ENCODE measurements at regions not wholly inside any gene's neighbourhood (a gene's known extent, or its start where the extent isn't known, plus 50 kb on each side); places are given as distances from the start of the nearest gene placed in this dataset.
"Not testable (repeated sequence)": the region's sequence is repeated elsewhere in the genome, so short reads cannot be mapped to it uniquely, and the experiment has no call there.

GRCh38 chr12:126218697-126219096 is 1153.5 kb downstream of the AACS start:
- no peak for DNase-seq

DNA sequence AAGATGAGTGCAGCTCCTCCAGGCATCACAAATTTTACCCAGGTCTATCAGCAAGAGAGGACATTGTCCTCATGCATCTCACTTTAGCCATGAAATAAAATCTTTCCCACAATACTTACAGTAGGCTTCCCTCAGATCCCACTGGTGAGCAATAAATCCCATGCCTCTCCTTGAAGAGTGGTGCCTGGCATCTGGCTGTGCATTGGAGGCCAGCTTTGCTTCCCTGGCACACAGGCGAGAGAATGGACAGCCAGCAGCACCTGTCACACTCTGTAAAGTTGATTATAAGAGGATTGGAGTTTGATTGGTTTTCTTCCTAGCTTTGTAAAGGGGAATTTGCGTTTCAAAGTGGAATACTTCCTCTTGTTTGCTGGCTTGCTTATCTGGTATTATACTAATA is 1153.9 kb downstream of the AACS start:
- no peak for DNase-seq

DNA sequence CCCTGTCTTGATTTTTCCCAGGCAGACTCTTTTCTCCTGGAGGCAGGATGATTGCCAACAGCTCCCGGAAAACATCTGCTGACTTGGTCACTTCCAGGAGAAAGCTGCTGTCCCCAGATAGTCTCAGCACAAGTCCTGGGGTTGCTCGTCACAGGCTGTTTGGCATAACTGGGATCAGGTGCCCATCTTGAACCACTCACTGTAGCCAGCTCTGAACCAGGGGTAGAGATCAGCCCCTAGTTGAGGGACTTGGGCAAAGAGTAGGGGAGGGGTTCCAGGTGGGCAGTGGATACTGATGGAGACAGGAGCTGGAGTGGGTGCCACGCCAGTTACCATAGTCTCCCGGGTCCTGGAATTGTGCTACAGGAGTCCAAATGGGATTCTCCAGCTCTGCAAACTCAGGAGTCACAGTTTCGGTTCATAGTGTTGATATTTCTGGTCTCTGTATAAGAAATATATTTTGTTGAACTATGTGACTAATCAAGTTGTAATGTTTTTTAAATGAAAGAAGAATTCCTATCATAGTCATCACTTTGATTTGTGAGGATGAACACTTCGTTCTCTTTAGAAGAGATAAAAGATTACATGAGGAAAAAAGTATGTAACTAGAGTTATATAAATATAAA is 1154.5 kb downstream of the AACS start:
- DNase-seq, result no peak

DNA sequence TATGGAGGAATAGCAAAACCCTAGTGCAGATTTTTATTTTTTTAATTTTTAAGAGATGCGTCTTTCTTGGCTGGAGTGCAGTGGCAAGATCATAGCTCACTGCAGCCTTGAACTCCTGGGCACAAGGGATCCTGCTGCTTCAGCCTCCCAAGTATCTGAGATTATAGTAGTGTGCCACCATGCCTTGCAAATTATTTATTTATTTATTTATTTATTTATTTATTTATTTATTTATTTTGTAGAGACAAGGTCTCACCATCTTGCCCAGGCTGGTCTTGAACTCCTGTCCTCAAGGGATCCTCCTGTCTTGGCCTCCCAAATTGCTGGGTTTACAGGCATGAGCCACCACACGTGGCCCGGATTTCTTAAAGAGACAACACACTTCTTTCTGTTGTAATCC is 1158.8 kb downstream of the AACS start:
- DNase-seq, result no peak

DNA sequence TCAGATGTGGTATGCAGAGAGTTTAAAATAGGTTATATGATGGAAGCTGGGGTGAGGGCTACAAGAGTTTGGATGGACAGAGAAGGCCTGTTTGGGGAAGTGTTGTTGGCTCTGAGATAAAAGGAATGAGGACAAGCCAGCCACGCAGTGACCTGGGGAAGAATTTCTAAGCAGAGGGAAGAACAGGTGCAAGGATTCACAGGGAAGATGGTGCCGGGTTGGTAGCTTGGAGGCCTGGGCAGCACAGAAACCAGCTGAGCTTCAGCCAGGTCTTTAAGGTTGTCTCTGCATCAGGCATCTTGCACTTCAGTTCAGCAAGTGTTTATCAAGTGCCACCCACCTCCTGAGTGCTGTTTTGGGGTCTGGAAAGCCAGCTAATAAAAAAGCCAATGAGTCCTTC is 1163.7 kb downstream of the AACS start:
- no peak for DNase-seq

DNA sequence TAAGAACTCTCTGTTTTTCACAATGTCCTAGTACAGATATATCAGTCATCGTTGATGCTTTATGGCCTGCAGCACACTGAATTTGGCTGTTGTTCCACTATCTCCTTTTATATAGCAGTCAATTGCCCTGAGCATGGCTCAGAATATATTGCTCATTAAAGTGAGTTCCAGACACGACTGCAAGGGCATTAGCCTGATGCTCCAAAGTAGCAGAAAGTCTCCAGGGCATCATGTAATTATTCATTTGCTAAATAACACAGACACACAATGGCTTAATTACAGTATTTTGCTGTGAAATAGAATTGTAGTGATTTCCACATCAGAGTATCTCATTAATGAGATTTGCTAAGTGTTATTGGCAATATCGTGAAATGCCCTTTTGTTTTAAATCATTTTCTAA is 1167.5 kb downstream of the AACS start:
- DNase-seq, result no peak

DNA sequence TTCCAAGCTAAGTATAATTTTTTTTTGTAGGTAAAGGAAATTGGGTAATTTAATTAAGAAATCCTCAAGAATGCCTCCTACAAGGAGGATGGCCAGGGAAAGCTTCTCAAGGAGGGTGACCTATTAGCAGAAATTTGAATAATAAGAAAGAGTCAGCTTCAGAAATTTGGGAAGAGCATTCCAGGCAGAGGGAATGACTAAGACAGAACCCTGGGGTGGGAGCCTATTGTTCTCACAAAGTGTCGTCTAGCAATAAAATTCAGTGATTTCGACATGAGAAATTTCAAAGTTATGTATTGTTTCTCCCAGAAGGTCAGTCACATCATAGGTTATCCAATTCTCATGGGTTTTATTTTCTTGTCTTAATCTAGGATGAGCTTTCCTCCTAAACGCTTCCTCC is 1168.4 kb downstream of the AACS start:
- DNase-seq, result no peak

DNA sequence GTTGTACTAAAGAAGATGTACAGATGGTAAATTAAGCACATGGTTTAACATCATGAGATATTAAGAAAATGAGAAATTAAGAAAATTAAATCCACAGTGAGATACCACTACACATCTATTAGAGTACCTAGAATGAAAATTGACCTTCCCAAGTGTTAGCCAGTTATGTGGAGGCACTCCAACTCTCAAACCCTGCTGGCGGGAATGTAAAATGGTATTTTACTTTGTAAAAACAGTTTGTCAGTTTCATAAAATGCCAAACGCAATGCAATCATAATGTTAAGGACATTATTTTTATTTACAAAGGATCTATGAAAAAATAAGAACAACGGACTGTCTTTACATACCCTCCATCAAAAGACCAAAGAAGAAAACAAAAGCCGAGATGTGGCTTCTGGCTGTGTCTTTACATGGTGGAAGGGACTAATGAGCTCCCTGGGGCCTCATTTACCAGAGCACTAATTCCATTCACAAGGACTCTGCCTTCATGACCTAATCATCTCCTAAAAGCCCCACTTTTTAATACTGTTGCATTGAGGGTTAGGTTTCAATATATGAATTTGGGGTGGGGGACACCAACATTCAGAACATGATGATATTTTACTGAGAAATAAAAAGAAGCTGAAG is 1178.7 kb downstream of the AACS start:
- DNase-seq, result no peak

DNA sequence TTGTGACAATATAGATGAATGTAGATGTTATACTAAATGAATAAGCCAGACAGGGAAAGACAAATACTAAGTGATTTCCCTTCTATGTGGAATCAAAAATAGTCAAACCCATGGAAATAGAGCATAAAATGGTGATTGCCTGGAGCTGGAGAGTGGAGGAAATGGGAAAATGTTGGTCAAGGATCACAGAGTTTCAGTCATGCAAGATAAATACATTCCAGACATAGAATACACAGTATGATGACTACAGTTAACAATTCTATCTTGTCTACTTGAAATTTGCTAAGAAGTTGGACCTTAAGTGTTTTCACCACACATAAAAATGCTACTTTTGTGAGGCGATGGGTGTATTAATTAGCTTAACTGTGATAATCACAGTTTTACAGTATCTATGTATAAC is 1182.7 kb downstream of the AACS start:
- DNase-seq, result no peak

DNA sequence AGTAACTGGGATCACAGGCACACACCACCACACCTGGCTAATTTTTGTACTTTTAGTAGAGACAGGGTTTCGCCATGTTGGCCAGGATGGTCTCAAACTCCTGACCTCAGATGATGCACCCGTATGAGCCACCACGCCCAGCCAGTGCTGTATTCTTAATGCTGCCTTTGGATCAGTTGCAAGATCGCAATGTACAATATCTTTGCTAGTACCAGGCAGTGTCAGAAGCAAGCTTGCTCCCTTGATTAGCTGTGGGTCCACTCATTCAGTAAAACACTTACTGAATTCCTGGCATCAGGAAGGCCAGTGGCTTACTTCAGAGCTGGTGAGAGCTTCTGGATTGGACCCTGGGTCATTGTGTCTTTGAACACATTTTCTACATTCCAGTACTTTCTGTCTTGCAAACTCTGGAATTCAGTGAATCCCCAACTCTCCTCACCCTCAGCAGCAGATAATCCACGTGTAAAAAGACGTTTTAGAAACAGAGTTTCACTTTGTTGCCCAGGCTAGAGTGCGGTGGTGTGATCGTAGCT is 1183.7 kb downstream of the AACS start:
- no peak for DNase-seq

- no peak for DNase-seq
These were observed 1193.0 kb downstream of the AACS start for GRCh38 chr12:126258190-126258589.

- DNase-seq, result no peak
These were observed 1197.6 kb downstream of the AACS start for GRCh38 chr12:126262829-126263228.

DNA sequence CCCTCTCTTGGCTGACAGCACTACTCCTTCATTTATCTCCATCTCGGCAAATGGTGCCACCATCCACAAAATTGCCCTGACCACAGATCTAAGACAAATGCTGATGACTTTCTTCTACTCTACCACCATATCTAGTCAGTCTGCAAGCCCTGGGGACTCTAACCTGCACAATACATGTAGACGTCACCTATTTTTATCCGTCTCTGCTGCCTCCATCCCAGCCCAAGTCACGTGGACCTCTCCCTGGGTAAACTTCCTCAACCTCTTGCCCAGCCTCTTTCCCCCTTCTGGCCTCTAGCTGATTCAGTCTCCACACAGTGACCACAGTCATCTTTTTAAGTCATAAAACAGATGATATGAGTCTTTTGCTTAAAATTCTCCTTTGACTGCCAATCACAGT is 1203.0 kb downstream of the AACS start:
- no peak for DNase-seq

DNA sequence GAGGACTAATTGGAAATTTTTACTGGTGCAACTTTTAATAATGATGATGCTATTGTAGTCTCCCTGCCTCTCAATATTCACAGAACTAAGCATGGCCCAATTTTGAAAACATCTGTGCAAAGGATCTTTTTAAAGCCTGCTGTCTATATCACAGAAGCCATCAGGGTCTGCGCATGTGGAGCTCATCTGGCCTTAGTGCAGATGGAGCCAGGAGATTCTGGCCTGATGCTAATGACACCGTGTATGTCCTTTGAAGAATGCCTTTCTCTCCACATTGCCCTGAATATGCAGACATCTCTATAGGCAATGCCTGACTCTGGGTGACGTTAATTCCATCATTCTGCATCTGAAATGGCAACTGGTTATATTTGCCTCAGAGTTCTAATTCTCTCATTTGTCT is 1205.9 kb downstream of the AACS start:
- DNase-seq, result no peak

DNA sequence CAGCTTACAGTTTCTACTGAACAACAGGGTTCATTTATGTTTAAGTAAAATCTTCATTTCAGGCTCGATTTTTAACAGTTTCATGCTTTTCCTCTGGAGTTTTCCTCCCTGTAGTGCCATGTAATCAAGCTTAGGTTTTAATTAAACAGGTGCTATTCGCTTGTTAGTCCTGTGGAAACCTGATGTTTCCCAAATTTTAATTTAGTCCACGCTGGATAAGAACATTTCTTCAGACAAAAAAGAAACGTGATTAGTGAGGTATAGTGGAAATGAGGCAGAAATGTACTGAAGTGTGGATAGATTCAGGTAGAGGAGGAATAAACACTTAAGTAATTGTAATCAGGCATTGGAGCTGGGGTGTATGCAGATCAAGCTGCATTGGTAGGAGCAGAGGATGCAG is 1217.5 kb downstream of the AACS start:
- DNase-seq, result no peak

DNA sequence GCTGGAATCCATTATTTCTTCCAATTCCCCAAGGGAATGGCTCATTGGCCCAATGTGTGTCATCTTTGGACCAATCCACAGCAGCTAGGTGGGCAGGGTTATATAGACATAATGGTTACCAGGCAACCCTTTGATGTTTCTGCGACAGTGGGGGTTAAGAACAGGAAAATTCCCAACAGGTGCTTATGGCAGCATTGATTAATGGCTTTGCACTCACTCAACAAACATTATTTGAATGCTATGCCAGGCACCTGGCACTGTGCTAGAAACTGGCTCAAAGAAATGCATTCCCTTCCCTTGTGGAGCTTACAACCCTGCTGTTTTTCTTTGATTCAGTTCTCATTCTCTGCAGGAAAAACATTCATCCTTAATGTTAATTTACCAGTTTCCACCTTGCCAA is 1221.0 kb downstream of the AACS start:
- DNase-seq, result peak; percentile 93

DNA sequence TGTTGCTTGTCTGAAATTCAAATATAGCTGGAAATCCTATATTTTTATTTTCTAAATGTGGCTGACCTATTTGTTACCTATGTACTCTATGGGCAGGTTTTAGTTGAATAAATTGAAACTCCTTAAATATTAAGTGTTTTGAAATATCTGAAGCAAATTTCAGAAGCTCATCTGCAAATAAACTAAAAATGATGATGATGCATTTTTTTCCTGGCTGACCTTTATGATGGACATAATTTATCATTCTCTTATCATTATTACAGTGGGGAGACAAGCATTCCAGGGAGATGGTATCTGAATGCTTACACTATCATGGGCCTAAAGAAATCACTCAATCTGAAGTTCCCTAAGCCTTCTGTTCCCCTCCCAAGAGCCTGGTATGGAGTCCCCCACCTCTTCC is 1225.2 kb downstream of the AACS start:
- no peak for DNase-seq

DNA sequence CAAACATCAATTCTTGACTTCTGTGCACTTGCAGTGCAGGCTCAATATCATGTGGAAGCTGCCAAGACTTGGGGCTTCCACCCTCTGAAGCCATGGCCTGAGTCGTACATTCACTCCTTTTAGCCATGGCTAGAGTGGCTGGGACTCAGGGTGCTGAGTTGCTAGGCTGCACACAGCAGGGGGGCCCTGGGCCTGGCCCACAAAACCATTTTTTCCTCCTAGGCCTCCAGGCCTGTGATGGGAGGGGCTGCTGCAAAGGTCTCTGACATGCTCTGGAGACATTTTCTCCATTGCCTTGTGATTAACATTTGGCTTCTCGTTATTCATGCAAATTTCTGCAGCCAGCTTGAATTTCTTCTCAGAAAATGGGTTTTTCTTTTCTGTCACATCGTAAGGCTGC is 1226.8 kb downstream of the AACS start:
- DNase-seq, result not testable (repeated sequence)

GRCh38 chr12:126295652-126296051 is 1230.4 kb downstream of the AACS start:
- no peak for DNase-seq

DNA sequence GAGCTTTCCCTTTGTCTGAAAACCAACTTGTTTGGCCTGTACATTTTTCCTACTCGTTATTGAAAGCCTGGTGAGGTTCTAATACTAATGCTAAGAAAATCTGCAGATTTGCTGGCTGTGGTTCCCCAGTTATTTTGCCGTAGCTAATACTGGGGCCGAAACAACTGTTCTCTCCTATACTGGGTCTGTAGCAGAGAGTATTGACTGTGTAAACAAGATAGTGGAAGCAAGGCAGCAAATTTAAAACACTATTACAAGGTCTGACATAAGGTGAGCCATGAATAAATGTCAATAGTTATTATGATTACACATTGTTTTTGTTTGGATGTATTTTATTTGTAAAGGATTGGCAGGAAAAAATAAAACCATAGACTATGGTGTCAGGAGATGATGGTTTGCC is 1244.0 kb downstream of the AACS start:
- DNase-seq, result no peak

DNA sequence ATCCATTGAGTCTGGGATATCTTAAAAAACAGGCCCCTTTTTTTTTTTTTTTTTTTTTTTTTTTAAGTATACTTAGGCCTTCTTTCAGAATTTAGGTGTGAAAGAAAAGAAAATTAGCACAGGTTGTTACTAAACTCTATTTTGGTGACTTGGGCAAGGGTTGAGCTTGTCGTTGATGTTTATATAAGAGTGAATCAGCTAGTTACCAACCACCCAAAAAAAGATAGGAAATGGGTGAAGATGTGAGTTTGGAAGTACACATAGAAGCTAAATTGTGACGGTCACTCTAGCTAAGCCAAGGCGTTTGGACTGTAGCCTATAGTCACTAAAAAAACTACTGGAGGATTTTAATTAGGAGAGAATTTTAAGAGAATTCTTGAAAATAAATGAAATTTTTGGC is 1247.2 kb downstream of the AACS start:
- no peak for DNase-seq

GRCh38 chr12:126316411-126316810 is 1251.2 kb downstream of the AACS start:
- no peak for DNase-seq

DNA sequence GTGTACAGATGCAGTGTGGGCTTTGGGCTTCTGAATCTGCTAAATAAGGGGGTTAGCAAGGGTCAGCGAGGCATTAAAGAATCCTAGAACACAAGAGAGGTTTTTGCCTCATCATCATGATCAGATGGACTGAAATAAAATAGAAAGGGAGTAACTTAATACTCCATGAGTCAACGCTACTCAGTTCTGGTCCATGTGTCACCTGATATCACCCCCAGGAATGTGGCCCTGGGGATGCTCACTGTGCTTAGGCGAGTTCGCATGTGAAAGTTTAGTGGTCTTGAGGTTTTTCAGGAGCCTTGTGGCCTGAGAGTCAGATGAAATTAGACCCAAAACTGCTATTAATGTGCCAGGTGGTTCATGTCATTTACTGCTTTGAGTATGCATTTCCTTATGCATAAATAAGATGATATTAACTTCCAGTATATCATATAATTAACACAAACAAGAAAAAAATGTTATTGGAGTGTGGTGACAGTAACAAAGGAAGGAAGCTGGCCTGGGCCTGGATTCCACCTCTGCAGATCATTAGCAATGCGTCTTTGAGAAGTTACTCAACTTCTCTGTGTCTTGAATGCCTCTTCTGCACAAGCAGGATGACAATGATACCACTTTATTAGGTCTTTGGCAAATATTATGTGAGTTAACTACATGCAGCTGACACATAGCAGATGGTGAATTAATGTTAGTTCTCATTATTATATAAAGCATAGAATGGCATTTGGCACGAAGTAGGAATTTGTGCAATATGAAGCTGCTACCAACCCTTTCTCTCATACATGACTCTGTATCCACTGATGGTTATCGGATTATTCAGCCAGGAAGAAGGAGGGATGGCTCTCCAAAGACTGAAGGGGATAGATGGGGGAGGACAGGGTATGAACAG is 1272.6 kb downstream of the AACS start:
- no peak for DNase-seq

- DNase-seq, result no peak
These were observed 1277.6 kb downstream of the AACS start for GRCh38 chr12:126342866-126343265.

Measured in NCI-H510A treated with DMSO at 0.1 percent for 48 hours (cell line).